GF-D8 (cell line): ENCODE measurements at regions not wholly inside any gene's neighbourhood (a gene's known extent, or its start where the extent isn't known, plus 50 kb on each side); places are given as distances from the start of the nearest gene placed in this dataset.
"Not testable (repeated sequence)": the region's sequence is repeated elsewhere in the genome, so short reads cannot be mapped to it uniquely, and the experiment has no call there.

Experiments used
- DNase-seq: peaks from one replicate; lab custom pipeline; 2025; lab: John Stamatoyannopoulos, UW

- DNase-seq: no peak
These were observed 60.8 kb upstream of the NAMPT start for GRCh38 chr7:106345421-106346166.

DNA sequence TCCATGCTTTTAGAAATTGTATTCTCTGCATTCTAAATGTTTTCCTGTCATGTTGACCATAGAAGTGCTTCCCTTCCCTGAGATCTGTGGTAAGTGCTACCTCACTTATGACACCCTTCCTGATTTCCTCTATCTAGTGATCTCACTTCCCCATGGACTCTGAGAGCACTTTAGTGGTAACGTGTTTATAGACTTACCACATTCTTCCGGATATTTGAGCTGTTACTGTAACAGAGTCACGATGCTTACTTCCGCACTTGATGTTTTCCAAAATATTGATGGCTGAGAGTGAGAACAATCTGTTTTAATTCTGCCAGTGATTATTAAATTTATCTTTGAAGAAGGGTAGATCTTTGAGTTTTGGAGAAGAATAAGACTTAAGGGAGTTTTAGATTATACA lies 60.1 kb upstream of the NAMPT start:
- peak; percentile 92 for DNase-seq

DNA sequence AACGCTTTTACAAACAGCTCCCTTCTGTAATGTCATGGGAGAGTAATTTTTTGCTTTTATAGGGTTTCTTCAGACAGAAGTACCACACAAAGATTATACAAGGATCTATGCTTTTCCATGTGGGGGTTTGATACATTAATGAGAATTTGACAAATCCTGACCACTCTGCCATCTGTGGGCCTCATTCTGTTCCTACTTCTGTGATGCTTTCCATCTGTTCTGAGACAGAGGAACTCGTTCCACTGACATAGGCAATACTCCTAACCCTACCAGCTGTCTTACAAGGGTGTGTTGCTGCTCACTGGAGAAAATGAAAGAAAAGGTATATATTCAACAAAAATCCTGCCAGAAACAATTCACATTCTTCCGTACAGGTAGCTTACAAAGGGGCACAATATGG lies 59.4 kb upstream of the NAMPT start:
- no peak for DNase-seq

GRCh38 chr7:106342049-106342448 lies 57.3 kb upstream of the NAMPT start:
- not testable (repeated sequence) for DNase-seq

- DNase-seq: not testable (repeated sequence)
These were observed 55.4 kb upstream of the NAMPT start for GRCh38 chr7:106340247-106340596.

- no peak for DNase-seq
These were observed 54.9 kb upstream of the NAMPT start for GRCh38 chr7:106339513-106340246.

- DNase-seq: no peak
These were observed 53.0 kb upstream of the NAMPT start for GRCh38 chr7:106337754-106338153.

DNA sequence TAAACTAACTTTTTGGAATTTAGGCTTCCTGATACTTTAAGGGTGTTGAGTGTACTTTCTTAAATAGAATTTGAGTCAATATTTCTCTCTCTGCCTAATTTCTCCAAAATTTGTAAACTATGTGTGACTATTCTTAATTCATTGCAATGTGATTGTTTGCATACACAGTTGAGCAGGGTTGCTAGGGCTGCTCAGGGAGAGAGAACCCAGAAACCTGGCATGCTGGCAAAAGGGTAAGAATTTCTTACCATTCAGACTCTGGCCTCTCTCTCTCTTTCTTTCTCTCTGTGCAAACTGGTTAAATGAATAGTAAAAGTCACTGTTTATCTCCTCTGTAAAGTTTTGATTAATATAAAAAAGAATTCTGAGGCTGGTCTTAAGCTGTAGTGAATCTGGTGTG lies 51.0 kb upstream of the NAMPT start:
- DNase-seq: no peak
